Stimulated activated naive CD8-positive, alpha-beta T cell treated with anti-CD3 and anti-CD28 coated beads, Interleukin-15, Interleukin-2, amounts not matched to agents 100 ng/mL and 50 ng/mL, for 24 hours (primary cell): ENCODE measurements at regions not wholly inside any gene's neighbourhood (a gene's known extent, or its start where the extent isn't known, plus 50 kb on each side); places are given as distances from the start of the nearest gene placed in this dataset.

Source experiments
- H3K27ac Mint-ChIP-seq: one replicate; pipeline ENCODE4 v1.8.0; 2021; ENCODE audit warnings: mild to moderate bottlenecking, mixed read lengths
- H3K27me3 Mint-ChIP-seq: one replicate; pipeline ENCODE4 v1.8.0; 2021; ENCODE audit warnings: mixed read lengths
- H3K36me3 Mint-ChIP-seq: one replicate; pipeline ENCODE4 v1.8.0; 2021; ENCODE audit warnings: low read depth, mixed read lengths
- H3K4me1 Mint-ChIP-seq: one replicate; pipeline ENCODE4 v1.8.0; 2021; ENCODE audit warnings: low read depth, mixed read lengths
- H3K4me3 Mint-ChIP-seq: one replicate; pipeline ENCODE4 v1.8.0; 2021; ENCODE audit warnings: mild to moderate bottlenecking, mixed read lengths
- H3K9me3 Mint-ChIP-seq: one replicate; pipeline ENCODE4 v1.8.0; 2021; ENCODE audit warnings: mixed read lengths

GRCh38 chr7:25886387-25887240 lies 265.4 kb upstream of the NFE2L3 start:
- no peaks in the 10 kb centered on the region for H3K9me3 Mint-ChIP-seq
- peaks cover 26% of the 10 kb centered on the region for H3K27me3 Mint-ChIP-seq
- H3K4me3 Mint-ChIP-seq = no peak overlapping the region
- no peaks in the 10 kb centered on the region for H3K4me1 Mint-ChIP-seq
- H3K27ac Mint-ChIP-seq = no peak overlapping the region
- no peaks in the 10 kb centered on the region for H3K36me3 Mint-ChIP-seq

GRCh38 chr7:25887266-25887665 lies 264.7 kb upstream of the NFE2L3 start:
- Mint-ChIP-seq H3K9me3 (no peaks in the 10 kb centered on the region), H3K4me3 (no peak overlapping the region), H3K27me3 (peaks cover 25% of the 10 kb centered on the region), H3K27ac (no peak overlapping the region), H3K36me3 (no peaks in the 10 kb centered on the region), H3K4me1 (no peaks in the 10 kb centered on the region)

- Mint-ChIP-seq H3K27me3 (peaks cover 22% of the 10 kb centered on the region), H3K27ac (no peak overlapping the region), H3K4me1 (peaks cover 2% of the 10 kb centered on the region), H3K36me3 (no peaks in the 10 kb centered on the region), H3K4me3 (no peak overlapping the region), H3K9me3 (no peaks in the 10 kb centered on the region)
Observed at GRCh38 chr7:25887795-25888559, 264.0 kb upstream of the NFE2L3 start.

- Mint-ChIP-seq H3K36me3 (no peaks in the 10 kb centered on the region), H3K27ac (no peak overlapping the region), H3K9me3 (no peaks in the 10 kb centered on the region), H3K27me3 (peaks cover 23% of the 10 kb centered on the region), H3K4me3 (no peak overlapping the region), H3K4me1 (peaks cover 20% of the 10 kb centered on the region)
Observed at GRCh38 chr7:25889765-25890164, 262.2 kb upstream of the NFE2L3 start.

- H3K4me3 Mint-ChIP-seq = no peak overlapping the region
- H3K27me3 Mint-ChIP-seq = peaks cover 29% of the 10 kb centered on the region
- no peaks in the 10 kb centered on the region for H3K36me3 Mint-ChIP-seq
- H3K9me3 Mint-ChIP-seq = no peaks in the 10 kb centered on the region
- no peak overlapping the region for H3K27ac Mint-ChIP-seq
- peaks cover 30% of the 10 kb centered on the region for H3K4me1 Mint-ChIP-seq
Observed at GRCh38 chr7:25891591-25891990, 260.4 kb upstream of the NFE2L3 start.

- Mint-ChIP-seq H3K4me1 (peaks cover 30% of the 10 kb centered on the region), H3K4me3 (peak overlapping the region; percentile 82), H3K36me3 (no peaks in the 10 kb centered on the region), H3K27me3 (peaks cover 30% of the 10 kb centered on the region), H3K27ac (peak overlapping the region; percentile 81), H3K9me3 (no peaks in the 10 kb centered on the region)
Observed at GRCh38 chr7:25893436-25893835, 258.6 kb upstream of the NFE2L3 start.

- Mint-ChIP-seq H3K4me3 (peak overlapping the region; percentile 14), H3K4me1 (peaks cover 30% of the 10 kb centered on the region), H3K27ac (peak overlapping the region; percentile 57), H3K9me3 (no peaks in the 10 kb centered on the region), H3K27me3 (peaks cover 28% of the 10 kb centered on the region), H3K36me3 (no peaks in the 10 kb centered on the region)
Observed at GRCh38 chr7:25894002-25894901, 257.7 kb upstream of the NFE2L3 start.

- Mint-ChIP-seq H3K27me3 (peaks cover 26% of the 10 kb centered on the region), H3K4me1 (peaks cover 30% of the 10 kb centered on the region), H3K9me3 (no peaks in the 10 kb centered on the region), H3K36me3 (no peaks in the 10 kb centered on the region), H3K27ac (no peak overlapping the region), H3K4me3 (peak overlapping the region; percentile 62)
Observed at GRCh38 chr7:25894902-25895791, 256.9 kb upstream of the NFE2L3 start.

- peaks cover 25% of the 10 kb centered on the region for H3K27me3 Mint-ChIP-seq
- H3K9me3 Mint-ChIP-seq = no peaks in the 10 kb centered on the region
- peak overlapping the region; percentile 62 for H3K4me3 Mint-ChIP-seq
- H3K4me1 Mint-ChIP-seq = peaks cover 30% of the 10 kb centered on the region
- H3K27ac Mint-ChIP-seq = no peak overlapping the region
- no peaks in the 10 kb centered on the region for H3K36me3 Mint-ChIP-seq
Observed at GRCh38 chr7:25895792-25896171, 256.2 kb upstream of the NFE2L3 start.

- peaks cover 30% of the 10 kb centered on the region for H3K4me1 Mint-ChIP-seq
- H3K27ac Mint-ChIP-seq = no peak overlapping the region
- no peaks in the 10 kb centered on the region for H3K36me3 Mint-ChIP-seq
- H3K9me3 Mint-ChIP-seq = no peaks in the 10 kb centered on the region
- H3K4me3 Mint-ChIP-seq = no peak overlapping the region
- H3K27me3 Mint-ChIP-seq = peaks cover 28% of the 10 kb centered on the region
Observed at GRCh38 chr7:25897261-25897782, 254.7 kb upstream of the NFE2L3 start.

GRCh38 chr7:25900245-25900644 lies 251.8 kb upstream of the NFE2L3 start:
- Mint-ChIP-seq H3K27me3 (peaks cover 22% of the 10 kb centered on the region), H3K36me3 (no peaks in the 10 kb centered on the region), H3K4me1 (peaks cover 5% of the 10 kb centered on the region), H3K4me3 (no peak overlapping the region), H3K9me3 (no peaks in the 10 kb centered on the region), H3K27ac (no peak overlapping the region)

GRCh38 chr7:25900877-25901276 lies 251.1 kb upstream of the NFE2L3 start:
- no peak overlapping the region for H3K27ac Mint-ChIP-seq
- no peaks in the 10 kb centered on the region for H3K36me3 Mint-ChIP-seq
- H3K9me3 Mint-ChIP-seq = no peaks in the 10 kb centered on the region
- H3K4me1 Mint-ChIP-seq = no peaks in the 10 kb centered on the region
- H3K4me3 Mint-ChIP-seq = no peak overlapping the region
- H3K27me3 Mint-ChIP-seq = peaks cover 25% of the 10 kb centered on the region

GRCh38 chr7:25901658-25902057 lies 250.3 kb upstream of the NFE2L3 start:
- H3K36me3 Mint-ChIP-seq = no peaks in the 10 kb centered on the region
- no peak overlapping the region for H3K4me3 Mint-ChIP-seq
- no peak overlapping the region for H3K27ac Mint-ChIP-seq
- H3K4me1 Mint-ChIP-seq = no peaks in the 10 kb centered on the region
- no peaks in the 10 kb centered on the region for H3K9me3 Mint-ChIP-seq
- peaks cover 19% of the 10 kb centered on the region for H3K27me3 Mint-ChIP-seq

- Mint-ChIP-seq H3K27me3 (peaks cover 15% of the 10 kb centered on the region), H3K36me3 (no peaks in the 10 kb centered on the region), H3K27ac (no peak overlapping the region), H3K4me3 (no peak overlapping the region), H3K9me3 (no peaks in the 10 kb centered on the region), H3K4me1 (peaks cover 6% of the 10 kb centered on the region)
Observed at GRCh38 chr7:25906003-25906402, 246.0 kb upstream of the NFE2L3 start.
